GM18511 (cell line): ENCODE measurements at regions not wholly inside any gene's neighbourhood (a gene's known extent, or its start where the extent isn't known, plus 50 kb on each side); places are given as distances from the start of the nearest gene placed in this dataset.

ENCODE experiments used
- ATAC-seq: cut with Tn5 transposase; IDR thresholded peaks from one replicate; pipeline ENCODE4 v1.9.1; 2021; ENCODE audit warnings: mild to moderate bottlenecking, moderate library complexity; ENCODE audit not compliant: unreplicated experiment

GRCh38 chr7:113825832-113826231 lies 93.0 kb downstream of the PPP1R3A start:
- ATAC-seq, result no peak

- ATAC-seq, result no peak
These were observed 94.5 kb downstream of the PPP1R3A start for GRCh38 chr7:113824117-113824823.

GRCh38 chr7:113819474-113819873 lies 99.3 kb downstream of the PPP1R3A start:
- ATAC-seq, result no peak

- no peak for ATAC-seq
These were observed 102.2 kb downstream of the PPP1R3A start for GRCh38 chr7:113816639-113817038.

GRCh38 chr7:113813471-113813870 lies 105.3 kb downstream of the PPP1R3A start:
- no peak for ATAC-seq

GRCh38 chr7:113812591-113813255 lies 106.1 kb downstream of the PPP1R3A start:
- ATAC-seq, result no peak

- no peak for ATAC-seq
These were observed 108.6 kb downstream of the PPP1R3A start for GRCh38 chr7:113810080-113810744.

- no peak for ATAC-seq
These were observed 109.2 kb downstream of the PPP1R3A start for GRCh38 chr7:113809581-113809980.

- ATAC-seq, result no peak
These were observed 112.0 kb downstream of the PPP1R3A start for GRCh38 chr7:113806633-113807327.

- ATAC-seq, result no peak
These were observed 112.8 kb downstream of the PPP1R3A start for GRCh38 chr7:113805976-113806375.

- ATAC-seq, result no peak
These were observed 114.2 kb downstream of the PPP1R3A start for GRCh38 chr7:113804475-113805095.

- no peak for ATAC-seq
These were observed 117.1 kb downstream of the PPP1R3A start for GRCh38 chr7:113801751-113802150.

- ATAC-seq, result no peak
These were observed 118.0 kb downstream of the PPP1R3A start for GRCh38 chr7:113800826-113801225.

GRCh38 chr7:113799896-113800295 lies 118.9 kb downstream of the PPP1R3A start:
- ATAC-seq, result peak; percentile 99

GRCh38 chr7:113797420-113798010 lies 121.3 kb downstream of the PPP1R3A start:
- ATAC-seq, result no peak

GRCh38 chr7:113796557-113796956 lies 122.3 kb downstream of the PPP1R3A start:
- ATAC-seq, result no peak

- no peak for ATAC-seq
These were observed 124.2 kb downstream of the PPP1R3A start for GRCh38 chr7:113794573-113794972.

- ATAC-seq, result no peak
These were observed 125.6 kb downstream of the PPP1R3A start for GRCh38 chr7:113793171-113793570.

- ATAC-seq, result no peak
These were observed 128.8 kb downstream of the PPP1R3A start for GRCh38 chr7:113790025-113790424.

GRCh38 chr7:113787106-113787505 lies 131.7 kb downstream of the PPP1R3A start:
- no peak for ATAC-seq

GRCh38 chr7:113784956-113785355 lies 133.9 kb downstream of the PPP1R3A start:
- no peak for ATAC-seq
